Neural cell (in vitro differentiated cells): ENCODE measurements at regions not wholly inside any gene's neighbourhood (a gene's known extent, or its start where the extent isn't known, plus 50 kb on each side); places are given as distances from the start of the nearest gene placed in this dataset.

Source experiments
- EP300 ChIP-seq: fragments of 450-650 bp; conservative IDR thresholded peaks from 2 replicates; pipeline ENCODE4 v1.6.1; 2014; ENCODE audit warnings: antibody characterized with exemption, mild to moderate bottlenecking, moderate library complexity; ENCODE audit not compliant: poor library complexity, severe bottlenecking
- MXI1 ChIP-seq: fragments of 450-650 bp; conservative IDR thresholded peaks from 2 replicates; pipeline ENCODE4 v1.6.1; 2014; ENCODE audit warnings: antibody characterized with exemption, mild to moderate bottlenecking; ENCODE audit not compliant: poor library complexity, severe bottlenecking
- POLR2AphosphoS5 ChIP-seq: IDR thresholded peaks from 2 replicates; pipeline ENCODE4 v1.6.1; 2012
- SMC3 ChIP-seq: fragments of 450-650 bp; conservative IDR thresholded peaks from 2 replicates; pipeline ENCODE4 v1.6.1; 2014; ENCODE audit warnings: antibody characterized with exemption, mild to moderate bottlenecking, moderate library complexity; ENCODE audit not compliant: poor library complexity
- TF ChIP-seq, protein P1 (sequence below): fragments of 450-650 bp; IDR thresholded peaks from 2 replicates; pipeline ENCODE4 v1.5.1; 2014; ENCODE audit warnings: antibody characterized with exemption, mild to moderate bottlenecking, moderate library complexity; ENCODE audit not compliant: poor library complexity, severe bottlenecking

DNA sequence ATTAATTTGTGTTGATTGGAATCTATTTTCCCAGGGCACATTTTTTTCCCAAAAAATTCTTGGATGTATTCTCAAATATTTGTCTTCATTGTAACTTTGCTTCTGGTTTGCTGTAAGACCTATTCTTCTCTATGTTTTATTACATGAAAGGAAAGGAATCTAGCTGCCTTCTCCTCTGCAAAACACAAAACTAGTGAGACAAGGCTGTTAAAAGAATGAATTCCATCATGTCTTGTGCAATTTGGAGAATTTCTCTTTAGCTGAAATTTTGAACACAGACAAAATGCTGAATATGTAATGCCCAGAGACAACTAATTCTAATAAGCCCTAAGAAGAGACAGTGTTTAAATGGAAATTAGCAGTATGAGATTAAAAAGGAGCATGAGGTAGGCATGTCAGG, 275.9 kb downstream of the CDH20 start:
- no peak for TF ChIP-seq EP300
- TF ChIP-seq SMC3, result no peak
- no peak for TF ChIP-seq MXI1
- TF ChIP-seq POLR2AphosphoS5, result no peak
- TF ChIP-seq, protein P1, sequence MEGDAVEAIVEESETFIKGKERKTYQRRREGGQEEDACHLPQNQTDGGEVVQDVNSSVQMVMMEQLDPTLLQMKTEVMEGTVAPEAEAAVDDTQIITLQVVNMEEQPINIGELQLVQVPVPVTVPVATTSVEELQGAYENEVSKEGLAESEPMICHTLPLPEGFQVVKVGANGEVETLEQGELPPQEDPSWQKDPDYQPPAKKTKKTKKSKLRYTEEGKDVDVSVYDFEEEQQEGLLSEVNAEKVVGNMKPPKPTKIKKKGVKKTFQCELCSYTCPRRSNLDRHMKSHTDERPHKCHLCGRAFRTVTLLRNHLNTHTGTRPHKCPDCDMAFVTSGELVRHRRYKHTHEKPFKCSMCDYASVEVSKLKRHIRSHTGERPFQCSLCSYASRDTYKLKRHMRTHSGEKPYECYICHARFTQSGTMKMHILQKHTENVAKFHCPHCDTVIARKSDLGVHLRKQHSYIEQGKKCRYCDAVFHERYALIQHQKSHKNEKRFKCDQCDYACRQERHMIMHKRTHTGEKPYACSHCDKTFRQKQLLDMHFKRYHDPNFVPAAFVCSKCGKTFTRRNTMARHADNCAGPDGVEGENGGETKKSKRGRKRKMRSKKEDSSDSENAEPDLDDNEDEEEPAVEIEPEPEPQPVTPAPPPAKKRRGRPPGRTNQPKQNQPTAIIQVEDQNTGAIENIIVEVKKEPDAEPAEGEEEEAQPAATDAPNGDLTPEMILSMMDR, result no peak
